GM12878 (cell line): ENCODE measurements at regions not wholly inside any gene's neighbourhood (a gene's known extent, or its start where the extent isn't known, plus 50 kb on each side); places are given as distances from the start of the nearest gene placed in this dataset.
A peak's percentile ranks its signal among the peaks of the same experiment; 100 is the strongest.

ENCODE experiments used
- ATAC-seq: fragments of 200-7000 bp; cut with Tn5 transposase; 3 replicates; pipeline ENCODE4 v1.9.1; 2020; ENCODE audit warnings: mild to moderate bottlenecking, moderate library complexity
- BruUV-seq: library from RNA; stranded (reverse); fragments of 400-500 nt; replicated peaks from 2 replicates; lab custom pipeline; 2021; lab: Mats Ljungman, UMichigan
- CTCF ChIA-PET: fragments of 300-600 bp; sonication (Branson Sonifier 250); formaldehyde crosslinking; extraction: SDS; loops from one replicate; lab custom pipeline; 2021; ENCODE audit warnings: inconsistent platforms; lab: Yijun Ruan, JAX
- POLR2A ChIA-PET: fragments of 350-600 bp; formaldehyde crosslinking; extraction: SDS; loops from one replicate; lab custom pipeline; 2021; ENCODE audit warnings: inconsistent platforms; lab: Charles Lee
- RAD21 ChIA-PET: fragments of 300-600 bp; sonication (Branson Sonifier 250); formaldehyde crosslinking; loops from one replicate; lab custom pipeline; 2023; ENCODE audit warnings: antibody characterized with exemption; ENCODE audit not compliant: unreplicated experiment; lab: Charles Lee
- SMC1A ChIA-PET: fragments of 300-600 bp; sonication (Branson Sonifier 250); formaldehyde crosslinking; loops from one replicate; lab custom pipeline; 2023; ENCODE audit not compliant: unreplicated experiment, uncharacterized antibody; lab: Charles Lee
- DNase-seq: peaks from one replicate; pipeline ENCODE4 v3.0.0-alpha.2; 2011; ENCODE audit warnings: low read depth, low spot score
- FAIRE-seq: peaks from 3 replicates; lab custom pipeline; 2011; peaks lifted over from hg19 to GRCh38; lab: Jason Lieb, UNC
- H2AFZ ChIP-seq: 2 replicates; pipeline ENCODE4 v1.6.0; 2011; ENCODE audit warnings: low read depth, low read length, control low read depth; ENCODE audit not compliant: control insufficient read depth
- H3K27ac ChIP-seq: 2 replicates; pipeline ENCODE4 v1.5.1; 2011; ENCODE audit warnings: control low read depth; ENCODE audit not compliant: control insufficient read depth, insufficient read depth
- H3K27me3 ChIP-seq, 2 experiments: replicated peaks in 1 of 2; 2 replicates each; pipeline versions ENCODE4 v1.6.0 to v1.6.1; 2011; ENCODE audit warnings: low read length in 1 of 2; ENCODE audit not compliant: control insufficient read depth in 2 of 2, insufficient read depth in 2 of 2
- H3K36me3 ChIP-seq, 2 experiments: 2 replicates each; pipeline ENCODE4 v1.5.1; 2011; ENCODE audit warnings: low read length in 1 of 2; ENCODE audit not compliant: control insufficient read depth in 2 of 2, insufficient read depth in 2 of 2
- H3K4me1 ChIP-seq: 2 replicates; pipeline ENCODE4 v1.6.1; 2011; ENCODE audit warnings: mild to moderate bottlenecking, low read length, moderate library complexity, mixed read lengths; ENCODE audit not compliant: control insufficient read depth, insufficient read depth
- H3K4me2 ChIP-seq: 2 replicates; pipeline ENCODE4 v1.6.0; 2011; ENCODE audit warnings: control low read depth; ENCODE audit not compliant: control insufficient read depth, insufficient read depth
- H3K4me3 ChIP-seq: fragments of 200-600 bp; sonication (generic); 2 replicates; pipeline ENCODE4 v1.5.1; 2016
- H3K79me2 ChIP-seq: 2 replicates; pipeline ENCODE4 v1.6.0; 2011; ENCODE audit warnings: low read length; ENCODE audit not compliant: control insufficient read depth, insufficient read depth
- H3K9ac ChIP-seq: 2 replicates; pipeline ENCODE4 v1.8.0; 2011; ENCODE audit warnings: low read length, control low read depth, mixed read lengths; ENCODE audit not compliant: control insufficient read depth, insufficient read depth
- H3K9me3 ChIP-seq: replicated peaks from 3 replicates; pipeline ENCODE4 v1.5.1; 2011; ENCODE audit warnings: mild to moderate bottlenecking, low read length; ENCODE audit not compliant: control insufficient read depth, insufficient read depth
- H4K20me1 ChIP-seq: 2 replicates; pipeline ENCODE4 v1.6.0; 2011; ENCODE audit not compliant: control insufficient read depth, insufficient read depth
- IRF4 ChIP-seq: IDR thresholded peaks from 2 replicates; pipeline ENCODE4 v1.6.1; 2011; ENCODE audit warnings: low read depth, low read length
- LARP7 ChIP-seq: fragments of 450-650 bp; IDR thresholded peaks from 2 replicates; pipeline ENCODE4 v1.6.1; 2017; ENCODE audit warnings: mild to moderate bottlenecking
- SMC3 ChIP-seq: IDR thresholded peaks from 2 replicates; pipeline ENCODE4 v1.6.1; 2011; ENCODE audit warnings: low read length, improper control_type of control experiment, borderline replicate concordance
- SUPT20H ChIP-seq: IDR thresholded peaks from 2 replicates; pipeline ENCODE4 v1.6.1; 2011; ENCODE audit warnings: low read depth, mild to moderate bottlenecking, low read length, moderate library complexity, borderline replicate concordance; ENCODE audit not compliant: control insufficient read depth
- ZNF687 ChIP-seq: fragments of 450-650 bp; IDR thresholded peaks from 2 replicates; pipeline ENCODE4 v1.6.1; 2017; ENCODE audit warnings: mild to moderate bottlenecking, moderate library complexity
- WGBS: methylation state at CpG from one replicate; pipeline ENCODE4 v1.1.6; 2016; ENCODE audit warnings: low lambda C conversion rate; ENCODE audit not compliant: insufficient replicate concordance, insufficient coverage; ENCODE audit errors: missing lambda C conversion rate; 5-methylcytosine and 5-hydroxymethylcytosine counted together
- in situ Hi-C: fragments of 300-500 bp; cut with MboI; formaldehyde crosslinking; loops from 9 replicates; pipeline ENCODE4 v1.14.3; 2018; ENCODE audit warnings: mixed read lengths
- intact Hi-C: fragments of 100-400 bp; cut with micrococcal nuclease; formaldehyde crosslinking; loops from one replicate; pipeline ENCODE4 v1.14.2; 2022; ENCODE audit not compliant: unreplicated experiment
- TF ChIP-seq, protein P1 (sequence below), 3 experiments: IDR thresholded peaks in 2 of 3; conservative IDR thresholded peaks in 1 of 3; 2 replicates each; pipeline ENCODE4 v1.5.1; 2011; ENCODE audit warnings: low read depth in 3 of 3, low read length in 3 of 3, mild to moderate bottlenecking in 3 of 3, control low read depth in 2 of 3, moderate library complexity in 2 of 3, inconsistent platforms in 1 of 3, mixed read lengths in 1 of 3; ENCODE audit not compliant: control insufficient read depth in 2 of 3, insufficient read depth in 1 of 3; ENCODE audit errors: extremely low read depth in 1 of 3

DNA sequence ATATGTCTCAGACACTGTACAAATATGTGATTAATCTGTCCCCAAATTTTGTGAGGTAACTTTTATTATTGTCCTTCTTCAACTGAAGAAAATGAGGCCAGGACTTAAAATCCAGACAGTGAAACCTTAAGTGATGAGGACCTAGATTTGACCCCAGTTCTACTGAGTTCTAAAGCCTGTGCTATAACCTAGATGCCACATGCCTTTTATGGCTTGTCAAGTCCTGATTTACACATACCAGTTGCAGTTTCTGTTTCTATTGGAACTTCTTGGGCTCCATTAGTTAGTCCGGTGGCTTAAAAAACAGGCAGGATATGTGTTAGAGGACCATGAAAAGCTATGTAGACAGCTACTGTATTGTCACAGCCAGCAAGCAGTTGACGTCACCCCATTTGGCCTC is 436.5 kb upstream of the KLHL1 start:
- in situ Hi-C loops: no loop called here
- SMC1A ChIA-PET: no interaction called here
- Histone ChIP-seq H3K4me1 (no peaks in the 10 kb centered on the region), H4K20me1 (no peaks in the 10 kb centered on the region), H2AFZ (no peak overlapping the region), H3K4me3 (no peak overlapping the region), H3K79me2 (no peaks in the 10 kb centered on the region), H3K9me3 (no peaks in the 10 kb centered on the region), H3K27ac (no peak overlapping the region), H3K27me3 (no peaks in the 10 kb centered on the region), H3K9ac (no peak overlapping the region), H3K36me3 (no peaks in the 10 kb centered on the region), H3K4me2 (no peak overlapping the region)
- no TSS peak for BruUV-seq
- no peak for TF ChIP-seq SMC3
- no peak for TF ChIP-seq LARP7
- TF ChIP-seq ZNF687: no peak
- TF ChIP-seq, protein P1, sequence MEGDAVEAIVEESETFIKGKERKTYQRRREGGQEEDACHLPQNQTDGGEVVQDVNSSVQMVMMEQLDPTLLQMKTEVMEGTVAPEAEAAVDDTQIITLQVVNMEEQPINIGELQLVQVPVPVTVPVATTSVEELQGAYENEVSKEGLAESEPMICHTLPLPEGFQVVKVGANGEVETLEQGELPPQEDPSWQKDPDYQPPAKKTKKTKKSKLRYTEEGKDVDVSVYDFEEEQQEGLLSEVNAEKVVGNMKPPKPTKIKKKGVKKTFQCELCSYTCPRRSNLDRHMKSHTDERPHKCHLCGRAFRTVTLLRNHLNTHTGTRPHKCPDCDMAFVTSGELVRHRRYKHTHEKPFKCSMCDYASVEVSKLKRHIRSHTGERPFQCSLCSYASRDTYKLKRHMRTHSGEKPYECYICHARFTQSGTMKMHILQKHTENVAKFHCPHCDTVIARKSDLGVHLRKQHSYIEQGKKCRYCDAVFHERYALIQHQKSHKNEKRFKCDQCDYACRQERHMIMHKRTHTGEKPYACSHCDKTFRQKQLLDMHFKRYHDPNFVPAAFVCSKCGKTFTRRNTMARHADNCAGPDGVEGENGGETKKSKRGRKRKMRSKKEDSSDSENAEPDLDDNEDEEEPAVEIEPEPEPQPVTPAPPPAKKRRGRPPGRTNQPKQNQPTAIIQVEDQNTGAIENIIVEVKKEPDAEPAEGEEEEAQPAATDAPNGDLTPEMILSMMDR (IDR thresholded peaks at IDR 0.05 in 2 of 3, conservative IDR thresholded peaks at IDR 0.05 in 1 of 3; ENCODE audit: control insufficient read depth in 2 of 3, extremely low read depth in 1 of 3, insufficient read depth in 1 of 3, low read depth in 3 of 3, low read length in 3 of 3): no peak
- no peak for TF ChIP-seq IRF4
- no peak for TF ChIP-seq SUPT20H
- ATAC-seq (peak; percentile 26), FAIRE-seq (no peak), DNase-seq (no peak)
- intact Hi-C loops: no loop called here
- CTCF ChIA-PET: no interaction called here
- RAD21 ChIA-PET: no interaction called here
- WGBS: 75% methylated on average over 2 of the region's 2 CpGs
- POLR2A ChIA-PET: no interaction called here
